H9 (cell line): ENCODE measurements at regions not wholly inside any gene's neighbourhood (a gene's known extent, or its start where the extent isn't known, plus 50 kb on each side); places are given as distances from the start of the nearest gene placed in this dataset.
A peak's percentile ranks its signal among the peaks of the same experiment; 100 is the strongest.
"Not testable (repeated sequence)": the region's sequence is repeated elsewhere in the genome, so short reads cannot be mapped to it uniquely, and the experiment has no call there.

ENCODE experiments used
- DNase-seq: peaks from one replicate; pipeline ENCODE4 v3.0.0-alpha.2; 2017
- H2AFZ ChIP-seq: one replicate; pipeline ENCODE4 v1.6.1; 2013; ENCODE audit warnings: mild to moderate bottlenecking, low read length, control low read depth, moderate library complexity
- H2AK5ac ChIP-seq: 2 replicates; pipeline ENCODE4 v1.6.1; 2013; ENCODE audit warnings: low read length, control low read depth, mixed read lengths; ENCODE audit not compliant: insufficient read length
- H2BK120ac ChIP-seq: one replicate; pipeline ENCODE4 v1.6.1; 2013; ENCODE audit warnings: low read depth, mild to moderate bottlenecking, low read length, control low read depth, inconsistent platforms; ENCODE audit not compliant: poor library complexity, severe bottlenecking
- H2BK12ac ChIP-seq: 2 replicates; pipeline ENCODE4 v1.6.1; 2013; ENCODE audit warnings: low read length, control low read depth, mixed read lengths, low read depth; ENCODE audit not compliant: insufficient read length
- H2BK15ac ChIP-seq: 2 replicates; pipeline ENCODE4 v1.6.1; 2013; ENCODE audit warnings: low read depth, low read length, control low read depth
- H2BK20ac ChIP-seq: one replicate; pipeline ENCODE4 v1.6.1; 2013; ENCODE audit warnings: low read depth, mild to moderate bottlenecking, low read length, control low read depth, inconsistent platforms; ENCODE audit not compliant: poor library complexity, severe bottlenecking
- H2BK5ac ChIP-seq: 2 replicates; pipeline ENCODE4 v1.6.1; 2013; ENCODE audit warnings: low read length, control low read depth, mixed read lengths; ENCODE audit not compliant: insufficient read length
- H3K14ac ChIP-seq: 2 replicates; pipeline ENCODE4 v1.6.1; 2013; ENCODE audit warnings: low read length, control low read depth; ENCODE audit not compliant: insufficient read depth
- H3K18ac ChIP-seq: 2 replicates; pipeline ENCODE4 v1.6.1; 2013; ENCODE audit warnings: low read depth, mild to moderate bottlenecking, mixed read lengths, low read length, control low read depth; ENCODE audit not compliant: insufficient read length
- H3K23ac ChIP-seq: 2 replicates; pipeline ENCODE4 v1.6.1; 2013; ENCODE audit warnings: low read length, control low read depth, mixed read lengths, low read depth; ENCODE audit not compliant: insufficient read length
- H3K23me2 ChIP-seq: 2 replicates; pipeline ENCODE4 v1.6.1; 2013; ENCODE audit warnings: low read depth, mild to moderate bottlenecking, mixed read lengths, low read length, control low read depth; ENCODE audit not compliant: insufficient read length, poor library complexity, severe bottlenecking
- H3K27ac ChIP-seq: 2 replicates; pipeline ENCODE4 v1.5.1; 2013; ENCODE audit warnings: low read length, control low read depth, mixed read lengths, low read depth; ENCODE audit not compliant: insufficient read length
- H3K27me3 ChIP-seq: 2 replicates; pipeline ENCODE4 v1.6.1; 2013; ENCODE audit warnings: low read length, control low read depth, inconsistent platforms; ENCODE audit not compliant: insufficient read depth
- H3K4ac ChIP-seq: 2 replicates; pipeline ENCODE4 v1.6.1; 2013; ENCODE audit warnings: low read depth, mild to moderate bottlenecking, control low read depth, inconsistent platforms, low read length, moderate library complexity
- H3K4me1 ChIP-seq: 2 replicates; pipeline ENCODE4 v1.6.1; 2013; ENCODE audit warnings: low read length, control low read depth, inconsistent platforms; ENCODE audit not compliant: insufficient read depth
- H3K4me2 ChIP-seq: 2 replicates; pipeline ENCODE4 v1.6.1; 2013; ENCODE audit warnings: low read length, control low read depth, mixed read lengths; ENCODE audit not compliant: insufficient read length, insufficient read depth
- H3K56ac ChIP-seq: 2 replicates; pipeline ENCODE4 v1.6.1; 2013; ENCODE audit warnings: low read depth, mild to moderate bottlenecking, mixed read lengths, low read length, control low read depth; ENCODE audit not compliant: insufficient read length
- H3K79me1 ChIP-seq: 2 replicates; pipeline ENCODE4 v1.6.1; 2013; ENCODE audit warnings: low read depth, mild to moderate bottlenecking, moderate library complexity, low read length, control low read depth, inconsistent platforms; ENCODE audit not compliant: insufficient read depth, poor library complexity, severe bottlenecking
- H3K79me2 ChIP-seq: 2 replicates; pipeline ENCODE4 v1.6.1; 2013; ENCODE audit warnings: low read length, control low read depth, inconsistent platforms; ENCODE audit not compliant: insufficient read depth
- H3K9ac ChIP-seq: 2 replicates; pipeline ENCODE4 v1.6.1; 2013; ENCODE audit warnings: low read length, control low read depth, mixed read lengths; ENCODE audit not compliant: insufficient read length; ENCODE audit errors: extremely low read depth
- H3K9me3 ChIP-seq: one replicate; pipeline ENCODE4 v1.6.1; 2013; ENCODE audit warnings: low read depth, low read length, inconsistent platforms; ENCODE audit not compliant: control insufficient read depth
- H3T11ph ChIP-seq: one replicate; pipeline ENCODE4 v1.6.1; 2013; ENCODE audit warnings: mild to moderate bottlenecking, low read length, control low read depth, inconsistent platforms
- H4K20me1 ChIP-seq: one replicate; pipeline ENCODE4 v1.6.1; 2013; ENCODE audit not compliant: control insufficient read depth, insufficient read length, insufficient read depth
- H4K5ac ChIP-seq: 2 replicates; pipeline ENCODE4 v1.6.1; 2013; ENCODE audit warnings: low read depth, mild to moderate bottlenecking, mixed read lengths, low read length, control low read depth; ENCODE audit not compliant: insufficient read length
- H4K8ac ChIP-seq: replicated peaks from 2 replicates; pipeline ENCODE4 v1.6.1; 2013; ENCODE audit warnings: low read length, control low read depth, mixed read lengths, low read depth; ENCODE audit not compliant: insufficient read length
- H4K91ac ChIP-seq: 2 replicates; pipeline ENCODE4 v1.6.1; 2013; ENCODE audit warnings: low read depth, mild to moderate bottlenecking, moderate library complexity, mixed read lengths, low read length, control low read depth; ENCODE audit not compliant: insufficient read length
- H3K27ac Mint-ChIP-seq, 3 experiments: 2 replicates in 2 of 3; 3 replicates in 1 of 3; pipeline ENCODE4 v1.8.0; 2020 to 2021; ENCODE audit warnings: mixed read lengths in 3 of 3, mild to moderate bottlenecking in 1 of 3, moderate library complexity in 1 of 3
- H3K27me3 Mint-ChIP-seq: 2 replicates; pipeline ENCODE4 v1.8.0; 2021; ENCODE audit warnings: low read depth, mild to moderate bottlenecking, moderate library complexity, mixed read lengths
- H3K36me3 Mint-ChIP-seq, 3 experiments: 2 replicates in 2 of 3; 3 replicates in 1 of 3; pipeline ENCODE4 v1.8.0; 2020 to 2021; ENCODE audit warnings: low read depth in 3 of 3, mixed read lengths in 3 of 3; ENCODE audit not compliant: insufficient read depth in 1 of 3
- H3K4me1 Mint-ChIP-seq, 2 experiments: 2 replicates each; pipeline ENCODE4 v1.8.0; 2020; ENCODE audit warnings: mixed read lengths in 2 of 2
- H3K4me3 Mint-ChIP-seq, 2 experiments: 2 replicates in 1 of 2; 3 replicates in 1 of 2; pipeline ENCODE4 v1.8.0; 2020 to 2021; ENCODE audit warnings: mild to moderate bottlenecking in 2 of 2, mixed read lengths in 2 of 2, moderate library complexity in 1 of 2
- H3K9me3 Mint-ChIP-seq, 2 experiments: 2 replicates in 1 of 2; 3 replicates in 1 of 2; pipeline ENCODE4 v1.8.0; 2020; ENCODE audit warnings: mild to moderate bottlenecking in 2 of 2, mixed read lengths in 2 of 2, moderate library complexity in 1 of 2
- CTCF ChIP-seq: fragments of 200-600 bp; sonication (generic); conservative IDR thresholded peaks from 3 replicates; pipeline ENCODE4 v1.8.0; 2021; ENCODE audit warnings: antibody characterized with exemption, mild to moderate bottlenecking
- WGBS: extraction: QIAGEN DNeasy Blood & Tissue Kit; methylation state at CpG from one replicate; pipeline ENCODE4 v1.1.7; 2013; ENCODE audit warnings: missing lambda C conversion rate, low lambda C conversion rate, mixed read lengths; ENCODE audit not compliant: insufficient read length; ENCODE audit errors: extremely low coverage; 5-methylcytosine and 5-hydroxymethylcytosine counted together

GRCh38 chr2:41038408-41038807 is 586.5 kb upstream of the SLC8A1 start:
- Histone ChIP-seq H2BK15ac (no peak overlapping the region), H2BK120ac (no peak overlapping the region), H3K23ac (no peak overlapping the region), H2BK12ac (no peak overlapping the region), H3K14ac (no peak overlapping the region), H3K9ac (no peak overlapping the region), H3K4ac (no peak overlapping the region), H2AK5ac (no peak overlapping the region), H3K18ac (no peak overlapping the region), H3T11ph (no peak overlapping the region), H3K23me2 (no peaks in the 10 kb centered on the region), H4K20me1 (no peaks in the 10 kb centered on the region), H4K5ac (no peak overlapping the region), H2BK20ac (no peak overlapping the region), H3K9me3 (no peaks in the 10 kb centered on the region), H2AFZ (no peak overlapping the region), H2BK5ac (no peak overlapping the region), H4K91ac (no peak overlapping the region), H3K79me2 (no peaks in the 10 kb centered on the region), H3K56ac (no peak overlapping the region), H4K8ac (no peak overlapping the region), H3K79me1 (no peaks in the 10 kb centered on the region), H3K27ac (no peak overlapping the region), H3K27me3 (no peaks in the 10 kb centered on the region), H3K4me1 (no peaks in the 10 kb centered on the region), H3K4me2 (no peak overlapping the region)
- H3K27ac Mint-ChIP-seq = no peak overlapping the region
- H3K27me3 Mint-ChIP-seq = no peaks in the 10 kb centered on the region
- TF ChIP-seq CTCF = no peak
- H3K36me3 Mint-ChIP-seq = peaks cover 2 to 10% (median 8%) of the 10 kb centered on the region in 3 experiments; a peak in 4 of 7 replicates
- peaks cover 4 to 8% of the 10 kb centered on the region in 2 experiments; a peak in 3 of 4 replicates for H3K4me1 Mint-ChIP-seq
- no peak overlapping the region for H3K4me3 Mint-ChIP-seq
- no peaks in the 10 kb centered on the region; a peak in 1 of 5 replicates for H3K9me3 Mint-ChIP-seq
- DNase-seq = no peak

DNA sequence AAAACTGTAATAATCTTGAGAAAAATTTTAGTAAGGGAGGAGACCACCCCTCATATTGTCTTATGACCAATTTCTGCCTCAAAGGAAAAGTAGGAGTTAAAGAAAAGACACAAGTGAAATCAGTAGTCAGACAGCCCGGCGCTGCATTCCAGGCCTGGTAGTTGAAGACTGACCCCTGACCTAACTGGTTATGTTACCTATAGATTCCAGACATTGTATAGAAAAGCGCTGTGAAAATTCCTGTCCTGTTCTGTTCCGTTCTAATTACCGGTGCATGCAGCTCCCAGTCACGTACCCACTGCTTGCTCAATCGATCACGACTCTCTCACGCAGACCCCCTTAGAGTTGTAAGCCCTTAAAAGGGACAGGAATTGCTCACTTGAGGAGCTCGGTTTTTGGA is 587.9 kb upstream of the SLC8A1 start:
- not testable (repeated sequence) for H3K23me2 ChIP-seq, H3K23ac ChIP-seq, H2AK5ac ChIP-seq, H3K27me3 Mint-ChIP-seq, H2BK12ac ChIP-seq, DNase-seq, H3K4me1 Mint-ChIP-seq, H3K9me3 ChIP-seq, H3K4ac ChIP-seq, H3K14ac ChIP-seq, H2BK15ac ChIP-seq, H3K18ac ChIP-seq, H3K36me3 Mint-ChIP-seq, H4K8ac ChIP-seq, H4K5ac ChIP-seq, H3T11ph ChIP-seq, H2BK120ac ChIP-seq, H3K27me3 ChIP-seq, H3K27ac ChIP-seq, H4K91ac ChIP-seq, H3K79me2 ChIP-seq, H3K4me2 ChIP-seq, H2BK5ac ChIP-seq, H4K20me1 ChIP-seq, H3K9ac ChIP-seq, H2BK20ac ChIP-seq, H3K56ac ChIP-seq, H3K9me3 Mint-ChIP-seq, H3K4me3 Mint-ChIP-seq, H3K4me1 ChIP-seq, H3K79me1 ChIP-seq
- H2AFZ ChIP-seq = peak overlapping the region; percentile 2
- H3K27ac Mint-ChIP-seq = peak overlapping the region; percentile 63 to 72 (median 64); a peak in 4 of 7 replicates
- no CpG with 5 or more reads among the region's 10 CpGs for WGBS
